H9 (cell line): ENCODE measurements at regions not wholly inside any gene's neighbourhood (a gene's known extent, or its start where the extent isn't known, plus 50 kb on each side); places are given as distances from the start of the nearest gene placed in this dataset.

Source experiments
- DNase-seq: peaks from one replicate; pipeline ENCODE4 v3.0.0-alpha.2; 2017
- H2AFZ ChIP-seq: one replicate; pipeline ENCODE4 v1.6.1; 2013; ENCODE audit warnings: mild to moderate bottlenecking, low read length, control low read depth, moderate library complexity
- H2AK5ac ChIP-seq: 2 replicates; pipeline ENCODE4 v1.6.1; 2013; ENCODE audit warnings: low read length, control low read depth, mixed read lengths; ENCODE audit not compliant: insufficient read length
- H2BK120ac ChIP-seq: one replicate; pipeline ENCODE4 v1.6.1; 2013; ENCODE audit warnings: low read depth, mild to moderate bottlenecking, low read length, control low read depth, inconsistent platforms; ENCODE audit not compliant: poor library complexity, severe bottlenecking
- H2BK12ac ChIP-seq: 2 replicates; pipeline ENCODE4 v1.6.1; 2013; ENCODE audit warnings: low read length, control low read depth, mixed read lengths, low read depth; ENCODE audit not compliant: insufficient read length
- H2BK15ac ChIP-seq: 2 replicates; pipeline ENCODE4 v1.6.1; 2013; ENCODE audit warnings: low read depth, low read length, control low read depth
- H2BK20ac ChIP-seq: one replicate; pipeline ENCODE4 v1.6.1; 2013; ENCODE audit warnings: low read depth, mild to moderate bottlenecking, low read length, control low read depth, inconsistent platforms; ENCODE audit not compliant: poor library complexity, severe bottlenecking
- H2BK5ac ChIP-seq: 2 replicates; pipeline ENCODE4 v1.6.1; 2013; ENCODE audit warnings: low read length, control low read depth, mixed read lengths; ENCODE audit not compliant: insufficient read length
- H3K14ac ChIP-seq: 2 replicates; pipeline ENCODE4 v1.6.1; 2013; ENCODE audit warnings: low read length, control low read depth; ENCODE audit not compliant: insufficient read depth
- H3K18ac ChIP-seq: 2 replicates; pipeline ENCODE4 v1.6.1; 2013; ENCODE audit warnings: low read depth, mild to moderate bottlenecking, mixed read lengths, low read length, control low read depth; ENCODE audit not compliant: insufficient read length
- H3K23ac ChIP-seq: 2 replicates; pipeline ENCODE4 v1.6.1; 2013; ENCODE audit warnings: low read length, control low read depth, mixed read lengths, low read depth; ENCODE audit not compliant: insufficient read length
- H3K23me2 ChIP-seq: 2 replicates; pipeline ENCODE4 v1.6.1; 2013; ENCODE audit warnings: low read depth, mild to moderate bottlenecking, mixed read lengths, low read length, control low read depth; ENCODE audit not compliant: insufficient read length, poor library complexity, severe bottlenecking
- H3K27ac ChIP-seq: 2 replicates; pipeline ENCODE4 v1.5.1; 2013; ENCODE audit warnings: low read length, control low read depth, mixed read lengths, low read depth; ENCODE audit not compliant: insufficient read length
- H3K27me3 ChIP-seq: 2 replicates; pipeline ENCODE4 v1.6.1; 2013; ENCODE audit warnings: low read length, control low read depth, inconsistent platforms; ENCODE audit not compliant: insufficient read depth
- H3K4ac ChIP-seq: 2 replicates; pipeline ENCODE4 v1.6.1; 2013; ENCODE audit warnings: low read depth, mild to moderate bottlenecking, control low read depth, inconsistent platforms, low read length, moderate library complexity
- H3K4me1 ChIP-seq: 2 replicates; pipeline ENCODE4 v1.6.1; 2013; ENCODE audit warnings: low read length, control low read depth, inconsistent platforms; ENCODE audit not compliant: insufficient read depth
- H3K4me2 ChIP-seq: 2 replicates; pipeline ENCODE4 v1.6.1; 2013; ENCODE audit warnings: low read length, control low read depth, mixed read lengths; ENCODE audit not compliant: insufficient read length, insufficient read depth
- H3K56ac ChIP-seq: 2 replicates; pipeline ENCODE4 v1.6.1; 2013; ENCODE audit warnings: low read depth, mild to moderate bottlenecking, mixed read lengths, low read length, control low read depth; ENCODE audit not compliant: insufficient read length
- H3K79me1 ChIP-seq: 2 replicates; pipeline ENCODE4 v1.6.1; 2013; ENCODE audit warnings: low read depth, mild to moderate bottlenecking, moderate library complexity, low read length, control low read depth, inconsistent platforms; ENCODE audit not compliant: insufficient read depth, poor library complexity, severe bottlenecking
- H3K79me2 ChIP-seq: 2 replicates; pipeline ENCODE4 v1.6.1; 2013; ENCODE audit warnings: low read length, control low read depth, inconsistent platforms; ENCODE audit not compliant: insufficient read depth
- H3K9ac ChIP-seq: 2 replicates; pipeline ENCODE4 v1.6.1; 2013; ENCODE audit warnings: low read length, control low read depth, mixed read lengths; ENCODE audit not compliant: insufficient read length; ENCODE audit errors: extremely low read depth
- H3K9me3 ChIP-seq: one replicate; pipeline ENCODE4 v1.6.1; 2013; ENCODE audit warnings: low read depth, low read length, inconsistent platforms; ENCODE audit not compliant: control insufficient read depth
- H3T11ph ChIP-seq: one replicate; pipeline ENCODE4 v1.6.1; 2013; ENCODE audit warnings: mild to moderate bottlenecking, low read length, control low read depth, inconsistent platforms
- H4K20me1 ChIP-seq: one replicate; pipeline ENCODE4 v1.6.1; 2013; ENCODE audit not compliant: control insufficient read depth, insufficient read length, insufficient read depth
- H4K5ac ChIP-seq: 2 replicates; pipeline ENCODE4 v1.6.1; 2013; ENCODE audit warnings: low read depth, mild to moderate bottlenecking, mixed read lengths, low read length, control low read depth; ENCODE audit not compliant: insufficient read length
- H4K8ac ChIP-seq: replicated peaks from 2 replicates; pipeline ENCODE4 v1.6.1; 2013; ENCODE audit warnings: low read length, control low read depth, mixed read lengths, low read depth; ENCODE audit not compliant: insufficient read length
- H4K91ac ChIP-seq: 2 replicates; pipeline ENCODE4 v1.6.1; 2013; ENCODE audit warnings: low read depth, mild to moderate bottlenecking, moderate library complexity, mixed read lengths, low read length, control low read depth; ENCODE audit not compliant: insufficient read length
- H3K27ac Mint-ChIP-seq, 3 experiments: 2 replicates in 2 of 3; 3 replicates in 1 of 3; pipeline ENCODE4 v1.8.0; 2020 to 2021; ENCODE audit warnings: mixed read lengths in 3 of 3, mild to moderate bottlenecking in 1 of 3, moderate library complexity in 1 of 3
- H3K27me3 Mint-ChIP-seq: 2 replicates; pipeline ENCODE4 v1.8.0; 2021; ENCODE audit warnings: low read depth, mild to moderate bottlenecking, moderate library complexity, mixed read lengths
- H3K36me3 Mint-ChIP-seq, 3 experiments: 2 replicates in 2 of 3; 3 replicates in 1 of 3; pipeline ENCODE4 v1.8.0; 2020 to 2021; ENCODE audit warnings: low read depth in 3 of 3, mixed read lengths in 3 of 3; ENCODE audit not compliant: insufficient read depth in 1 of 3
- H3K4me1 Mint-ChIP-seq, 2 experiments: 2 replicates each; pipeline ENCODE4 v1.8.0; 2020; ENCODE audit warnings: mixed read lengths in 2 of 2
- H3K4me3 Mint-ChIP-seq, 2 experiments: 2 replicates in 1 of 2; 3 replicates in 1 of 2; pipeline ENCODE4 v1.8.0; 2020 to 2021; ENCODE audit warnings: mild to moderate bottlenecking in 2 of 2, mixed read lengths in 2 of 2, moderate library complexity in 1 of 2
- H3K9me3 Mint-ChIP-seq, 2 experiments: 2 replicates in 1 of 2; 3 replicates in 1 of 2; pipeline ENCODE4 v1.8.0; 2020; ENCODE audit warnings: mild to moderate bottlenecking in 2 of 2, mixed read lengths in 2 of 2, moderate library complexity in 1 of 2
- WGBS: extraction: QIAGEN DNeasy Blood & Tissue Kit; methylation state at CpG from one replicate; pipeline ENCODE4 v1.1.7; 2013; ENCODE audit warnings: missing lambda C conversion rate, low lambda C conversion rate, mixed read lengths; ENCODE audit not compliant: insufficient read length; ENCODE audit errors: extremely low coverage; 5-methylcytosine and 5-hydroxymethylcytosine counted together
- TF ChIP-seq, protein P1 (sequence below): fragments of 200-600 bp; sonication (generic); conservative IDR thresholded peaks from 3 replicates; pipeline ENCODE4 v1.8.0; 2021; ENCODE audit warnings: antibody characterized with exemption, mild to moderate bottlenecking

- no peak overlapping the region for H2BK15ac ChIP-seq
- H2AK5ac ChIP-seq = no peak overlapping the region
- H4K5ac ChIP-seq = no peak overlapping the region
- H3K14ac ChIP-seq = no peak overlapping the region
- no peak overlapping the region for H2BK5ac ChIP-seq
- Mint-ChIP-seq H3K27me3 (no peaks in the 10 kb centered on the region; the same call in 1 of the 2 replicates), H3K4me1 (peaks cover 11 to 12% of the 10 kb centered on the region in 2 experiments), H3K27ac (no peak overlapping the region), H3K4me3 (no peak overlapping the region), H3K9me3 (peaks cover 9 to 11% of the 10 kb centered on the region in 2 experiments), H3K36me3 (peaks cover 0 to 4% (median 2%) of the 10 kb centered on the region in 3 experiments; a peak in 4 of 7 replicates)
- no peak overlapping the region for H4K91ac ChIP-seq
- H3T11ph ChIP-seq = no peak overlapping the region
- no peak overlapping the region for H2BK20ac ChIP-seq
- no peaks in the 10 kb centered on the region for H3K9me3 ChIP-seq
- no peak for DNase-seq
- no peak overlapping the region for H3K56ac ChIP-seq
- H3K9ac ChIP-seq = no peak overlapping the region
- no peak overlapping the region for H2AFZ ChIP-seq
- no peak overlapping the region for H4K8ac ChIP-seq
- H2BK120ac ChIP-seq = no peak overlapping the region
- H4K20me1 ChIP-seq = no peaks in the 10 kb centered on the region
- TF ChIP-seq, protein P1, sequence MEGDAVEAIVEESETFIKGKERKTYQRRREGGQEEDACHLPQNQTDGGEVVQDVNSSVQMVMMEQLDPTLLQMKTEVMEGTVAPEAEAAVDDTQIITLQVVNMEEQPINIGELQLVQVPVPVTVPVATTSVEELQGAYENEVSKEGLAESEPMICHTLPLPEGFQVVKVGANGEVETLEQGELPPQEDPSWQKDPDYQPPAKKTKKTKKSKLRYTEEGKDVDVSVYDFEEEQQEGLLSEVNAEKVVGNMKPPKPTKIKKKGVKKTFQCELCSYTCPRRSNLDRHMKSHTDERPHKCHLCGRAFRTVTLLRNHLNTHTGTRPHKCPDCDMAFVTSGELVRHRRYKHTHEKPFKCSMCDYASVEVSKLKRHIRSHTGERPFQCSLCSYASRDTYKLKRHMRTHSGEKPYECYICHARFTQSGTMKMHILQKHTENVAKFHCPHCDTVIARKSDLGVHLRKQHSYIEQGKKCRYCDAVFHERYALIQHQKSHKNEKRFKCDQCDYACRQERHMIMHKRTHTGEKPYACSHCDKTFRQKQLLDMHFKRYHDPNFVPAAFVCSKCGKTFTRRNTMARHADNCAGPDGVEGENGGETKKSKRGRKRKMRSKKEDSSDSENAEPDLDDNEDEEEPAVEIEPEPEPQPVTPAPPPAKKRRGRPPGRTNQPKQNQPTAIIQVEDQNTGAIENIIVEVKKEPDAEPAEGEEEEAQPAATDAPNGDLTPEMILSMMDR = no peak
- no peaks in the 10 kb centered on the region for H3K79me1 ChIP-seq
- H3K27me3 ChIP-seq = no peaks in the 10 kb centered on the region
- H3K79me2 ChIP-seq = no peaks in the 10 kb centered on the region
- H2BK12ac ChIP-seq = no peak overlapping the region
- no peak overlapping the region for H3K4me2 ChIP-seq
- H3K18ac ChIP-seq = no peak overlapping the region
- WGBS = no CpG with 5 or more reads among the region's 8 CpGs
- H3K4ac ChIP-seq = no peak overlapping the region
- H3K23ac ChIP-seq = no peak overlapping the region
- H3K23me2 ChIP-seq = no peaks in the 10 kb centered on the region
- H3K27ac ChIP-seq = no peak overlapping the region
- no peaks in the 10 kb centered on the region; the same call in 1 of the 2 replicates for H3K4me1 ChIP-seq
These were observed 268.4 kb upstream of the MYT1L start for GRCh38 chr2:2599441-2599840.
